A549 (cell line): ENCODE measurements at regions not wholly inside any gene's neighbourhood (a gene's known extent, or its start where the extent isn't known, plus 50 kb on each side); places are given as distances from the start of the nearest gene placed in this dataset.

Experiments used
- EHMT2 ChIP-seq: fragments of 200-600 bp; sonication (generic); IDR thresholded peaks from 2 replicates; pipeline ENCODE4 v1.6.1; 2016; ENCODE audit warnings: antibody characterized with exemption, low read depth, mild to moderate bottlenecking, moderate library complexity
- GATA3 ChIP-seq: IDR thresholded peaks from 2 replicates; pipeline ENCODE4 v1.6.1; 2012; ENCODE audit warnings: borderline replicate concordance
- KDM1A ChIP-seq: fragments of 200-600 bp; sonication (generic); IDR thresholded peaks from 2 replicates; pipeline ENCODE4 v1.6.1; 2016; ENCODE audit warnings: low read depth, mild to moderate bottlenecking
- MAFK ChIP-seq: fragments of 450-650 bp; IDR thresholded peaks from 2 replicates; pipeline ENCODE4 v1.6.1; 2014; ENCODE audit not compliant: partially characterized antibody
- NR3C1 ChIP-seq: fragments of >200 bp; sonication (Bioruptor Twin); formaldehyde crosslinking; IDR thresholded peaks from 3 replicates; pipeline ENCODE4 v1.6.1; 2017
- POLR2A ChIP-seq: IDR thresholded peaks from 2 replicates; pipeline ENCODE4 v1.6.1; 2012; ENCODE audit warnings: mild to moderate bottlenecking, low read length
- RAD21 ChIP-seq, 2 experiments: fragments of >200 bp in 1 of 2; sonication (Bioruptor Twin) in 1 of 2; formaldehyde crosslinking in 1 of 2; IDR thresholded peaks in 1 of 2; conservative IDR thresholded peaks in 1 of 2; 2 replicates in 1 of 2; 3 replicates in 1 of 2; pipeline ENCODE4 v1.6.1; 2012 to 2018; ENCODE audit warnings: inconsistent platforms in 1 of 2
- ZSCAN20 ChIP-seq: fragments of 250-450 bp; sonication (Bioruptor Pico); IDR thresholded peaks from 2 replicates; pipeline ENCODE4 v1.8.0; 2022; ENCODE audit warnings: mild to moderate bottlenecking, moderate library complexity
- TF ChIP-seq, protein P1 (sequence below): fragments of >200 bp; sonication (Bioruptor Twin); formaldehyde crosslinking; IDR thresholded peaks from 3 replicates; pipeline ENCODE4 v1.5.1; 2016
- TF ChIP-seq, protein P2 (sequence below): fragments of 250-450 bp; sonication (Bioruptor Pico); IDR thresholded peaks from 2 replicates; pipeline ENCODE4 v1.5.0; 2021; ENCODE audit warnings: mild to moderate bottlenecking, moderate library complexity, borderline replicate concordance
- TF ChIP-seq, protein P3 (sequence below): fragments of 450-650 bp; IDR thresholded peaks from 2 replicates; pipeline ENCODE4 v1.6.1; 2014; ENCODE audit warnings: antibody characterized with exemption
- TF ChIP-seq, protein P4 (sequence below): IDR thresholded peaks from 2 replicates; pipeline ENCODE4 v1.6.1; 2012; ENCODE audit warnings: low read depth, borderline replicate concordance

DNA sequence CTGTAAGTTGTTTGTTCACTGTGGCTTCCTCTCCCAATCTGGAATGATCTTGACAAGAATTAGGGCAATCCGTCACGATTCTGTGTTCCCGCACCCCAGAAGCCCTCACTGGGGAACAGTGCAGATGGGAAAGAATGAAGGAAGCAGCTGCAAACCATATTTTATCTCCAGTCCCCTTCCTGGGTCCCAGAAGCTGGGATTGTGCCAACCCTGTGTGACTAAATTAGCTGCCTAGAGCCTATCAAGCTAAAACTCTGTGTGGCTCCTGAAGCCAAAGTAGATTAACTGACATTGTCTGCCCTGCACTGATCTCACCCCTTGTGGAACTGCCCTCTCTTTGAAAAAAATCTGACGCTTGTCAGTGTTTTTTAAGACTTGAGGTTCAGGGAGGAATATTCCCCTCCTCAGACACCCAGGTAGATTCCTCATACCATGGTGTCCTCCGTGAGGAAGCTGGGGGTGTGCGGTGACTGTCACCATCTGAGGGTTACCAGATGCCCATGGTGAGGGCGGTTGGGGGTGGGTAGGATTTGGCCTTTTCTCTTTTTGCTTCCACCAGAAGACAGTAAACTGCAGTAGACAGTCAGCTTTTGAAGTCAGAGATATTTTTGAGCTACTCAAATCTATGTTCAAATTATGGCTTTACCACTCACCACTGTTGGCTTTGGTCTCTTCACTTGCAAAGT, 358.3 kb upstream of the TPM1 start:
- TF ChIP-seq, protein P1, sequence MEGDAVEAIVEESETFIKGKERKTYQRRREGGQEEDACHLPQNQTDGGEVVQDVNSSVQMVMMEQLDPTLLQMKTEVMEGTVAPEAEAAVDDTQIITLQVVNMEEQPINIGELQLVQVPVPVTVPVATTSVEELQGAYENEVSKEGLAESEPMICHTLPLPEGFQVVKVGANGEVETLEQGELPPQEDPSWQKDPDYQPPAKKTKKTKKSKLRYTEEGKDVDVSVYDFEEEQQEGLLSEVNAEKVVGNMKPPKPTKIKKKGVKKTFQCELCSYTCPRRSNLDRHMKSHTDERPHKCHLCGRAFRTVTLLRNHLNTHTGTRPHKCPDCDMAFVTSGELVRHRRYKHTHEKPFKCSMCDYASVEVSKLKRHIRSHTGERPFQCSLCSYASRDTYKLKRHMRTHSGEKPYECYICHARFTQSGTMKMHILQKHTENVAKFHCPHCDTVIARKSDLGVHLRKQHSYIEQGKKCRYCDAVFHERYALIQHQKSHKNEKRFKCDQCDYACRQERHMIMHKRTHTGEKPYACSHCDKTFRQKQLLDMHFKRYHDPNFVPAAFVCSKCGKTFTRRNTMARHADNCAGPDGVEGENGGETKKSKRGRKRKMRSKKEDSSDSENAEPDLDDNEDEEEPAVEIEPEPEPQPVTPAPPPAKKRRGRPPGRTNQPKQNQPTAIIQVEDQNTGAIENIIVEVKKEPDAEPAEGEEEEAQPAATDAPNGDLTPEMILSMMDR = no peak
- no peak for TF ChIP-seq KDM1A
- TF ChIP-seq, protein P2, sequence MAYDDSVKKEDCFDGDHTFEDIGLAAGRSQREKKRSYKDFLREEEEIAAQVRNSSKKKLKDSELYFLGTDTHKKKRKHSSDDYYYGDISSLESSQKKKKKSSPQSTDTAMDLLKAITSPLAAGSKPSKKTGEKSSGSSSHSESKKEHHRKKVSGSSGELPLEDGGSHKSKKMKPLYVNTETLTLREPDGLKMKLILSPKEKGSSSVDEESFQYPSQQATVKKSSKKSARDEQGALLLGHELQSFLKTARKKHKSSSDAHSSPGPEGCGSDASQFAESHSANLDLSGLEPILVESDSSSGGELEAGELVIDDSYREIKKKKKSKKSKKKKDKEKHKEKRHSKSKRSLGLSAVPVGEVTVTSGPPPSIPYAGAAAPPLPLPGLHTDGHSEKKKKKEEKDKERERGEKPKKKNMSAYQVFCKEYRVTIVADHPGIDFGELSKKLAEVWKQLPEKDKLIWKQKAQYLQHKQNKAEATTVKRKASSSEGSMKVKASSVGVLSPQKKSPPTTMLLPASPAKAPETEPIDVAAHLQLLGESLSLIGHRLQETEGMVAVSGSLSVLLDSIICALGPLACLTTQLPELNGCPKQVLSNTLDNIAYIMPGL (CRISPR knock-in tag) = no peak
- TF ChIP-seq RAD21 (conservative IDR thresholded peaks at IDR 0.05 in 1 of 2, IDR thresholded peaks at IDR 0.05 in 1 of 2) = no peak
- no peak for TF ChIP-seq GATA3
- no peak for TF ChIP-seq POLR2A
- no peak for TF ChIP-seq NR3C1
- no peak for TF ChIP-seq ZSCAN20
- no peak for TF ChIP-seq EHMT2
- TF ChIP-seq, protein P3, sequence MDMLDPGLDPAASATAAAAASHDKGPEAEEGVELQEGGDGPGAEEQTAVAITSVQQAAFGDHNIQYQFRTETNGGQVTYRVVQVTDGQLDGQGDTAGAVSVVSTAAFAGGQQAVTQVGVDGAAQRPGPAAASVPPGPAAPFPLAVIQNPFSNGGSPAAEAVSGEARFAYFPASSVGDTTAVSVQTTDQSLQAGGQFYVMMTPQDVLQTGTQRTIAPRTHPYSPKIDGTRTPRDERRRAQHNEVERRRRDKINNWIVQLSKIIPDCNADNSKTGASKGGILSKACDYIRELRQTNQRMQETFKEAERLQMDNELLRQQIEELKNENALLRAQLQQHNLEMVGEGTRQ = no peak
- TF ChIP-seq MAFK = no peak
- TF ChIP-seq, protein P4, sequence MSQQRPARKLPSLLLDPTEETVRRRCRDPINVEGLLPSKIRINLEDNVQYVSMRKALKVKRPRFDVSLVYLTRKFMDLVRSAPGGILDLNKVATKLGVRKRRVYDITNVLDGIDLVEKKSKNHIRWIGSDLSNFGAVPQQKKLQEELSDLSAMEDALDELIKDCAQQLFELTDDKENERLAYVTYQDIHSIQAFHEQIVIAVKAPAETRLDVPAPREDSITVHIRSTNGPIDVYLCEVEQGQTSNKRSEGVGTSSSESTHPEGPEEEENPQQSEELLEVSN = no peak
